ENCODE measurements at regions not wholly inside any gene's neighbourhood (a gene's known extent, or its start where the extent isn't known, plus 50 kb on each side); places are given as distances from the start of the nearest gene placed in this dataset.

- Histone ChIP-seq H3K9me3 (ENCODE audit: insufficient read depth, low read length) (no peaks in the 10 kb centered on the region), H3K4me3 (ENCODE audit: insufficient read length, low read depth) (no peak overlapping the region), H3K27me3 (ENCODE audit: insufficient read depth, insufficient read length) (no peaks in the 10 kb centered on the region), H3K4me1 (ENCODE audit: insufficient read depth, insufficient read length) (no peaks in the 10 kb centered on the region), H3K9ac (ENCODE audit: insufficient read length, low read depth) (no peak overlapping the region), H3K36me3 (ENCODE audit: insufficient read depth, insufficient read length, low read length) (no peaks in the 10 kb centered on the region)
- DNase-seq (ENCODE audit: low read depth, low spot score), result no peak
- TF ChIP-seq SUZ12 (IDR thresholded peaks at IDR 0.05; ENCODE audit: extremely low read depth, insufficient read depth, insufficient read length) (no peak), ZNF274 (IDR thresholded peaks at IDR 0.05; ENCODE audit: low read depth, low read length) (no peak), YY1 (IDR thresholded peaks at IDR 0.05; ENCODE audit: insufficient read depth, insufficient read length) (no peak)
Measured at GRCh38 chr13:47862841-47863240, 138.2 kb downstream of the SUCLA2 start.

GRCh38 chr13:47859165-47859564, 141.9 kb downstream of the SUCLA2 start:
- no peaks in the 10 kb centered on the region for H3K9me3 ChIP-seq (ENCODE audit: insufficient read depth, low read length)
- H3K9ac ChIP-seq (ENCODE audit: insufficient read length, low read depth), result no peak overlapping the region
- no peaks in the 10 kb centered on the region for H3K36me3 ChIP-seq (ENCODE audit: insufficient read depth, insufficient read length, low read length)
- no peak overlapping the region for H3K4me3 ChIP-seq (ENCODE audit: insufficient read length, low read depth)
- TF ChIP-seq YY1 (IDR thresholded peaks at IDR 0.05; ENCODE audit: insufficient read depth, insufficient read length), result no peak
- TF ChIP-seq SUZ12 (IDR thresholded peaks at IDR 0.05; ENCODE audit: extremely low read depth, insufficient read depth, insufficient read length), result no peak
- no peak for TF ChIP-seq ZNF274 (IDR thresholded peaks at IDR 0.05; ENCODE audit: low read depth, low read length)
- no peak for DNase-seq (ENCODE audit: low read depth, low spot score)
- no peaks in the 10 kb centered on the region for H3K27me3 ChIP-seq (ENCODE audit: insufficient read depth, insufficient read length)
- H3K4me1 ChIP-seq (ENCODE audit: insufficient read depth, insufficient read length), result no peaks in the 10 kb centered on the region

- H3K27me3 ChIP-seq (ENCODE audit: insufficient read depth, insufficient read length), result no peaks in the 10 kb centered on the region
- H3K4me1 ChIP-seq (ENCODE audit: insufficient read depth, insufficient read length), result no peaks in the 10 kb centered on the region
- H3K36me3 ChIP-seq (ENCODE audit: insufficient read depth, insufficient read length, low read length), result no peaks in the 10 kb centered on the region
- no peaks in the 10 kb centered on the region for H3K9me3 ChIP-seq (ENCODE audit: insufficient read depth, low read length)
- H3K4me3 ChIP-seq (ENCODE audit: insufficient read length, low read depth), result no peak overlapping the region
- DNase-seq (ENCODE audit: low read depth, low spot score), result no peak
- TF ChIP-seq YY1 (IDR thresholded peaks at IDR 0.05; ENCODE audit: insufficient read depth, insufficient read length) (no peak), ZNF274 (IDR thresholded peaks at IDR 0.05; ENCODE audit: low read depth, low read length) (no peak), SUZ12 (IDR thresholded peaks at IDR 0.05; ENCODE audit: extremely low read depth, insufficient read depth, insufficient read length) (no peak)
- no peak overlapping the region for H3K9ac ChIP-seq (ENCODE audit: insufficient read length, low read depth)
Measured at GRCh38 chr13:47858042-47859025, 142.7 kb downstream of the SUCLA2 start.

GRCh38 chr13:47853236-47853635, 147.8 kb downstream of the SUCLA2 start:
- no peaks in the 10 kb centered on the region for H3K4me1 ChIP-seq (ENCODE audit: insufficient read depth, insufficient read length)
- no peak for DNase-seq (ENCODE audit: low read depth, low spot score)
- H3K4me3 ChIP-seq (ENCODE audit: insufficient read length, low read depth), result no peak overlapping the region
- H3K27me3 ChIP-seq (ENCODE audit: insufficient read depth, insufficient read length), result no peaks in the 10 kb centered on the region
- no peaks in the 10 kb centered on the region; the same call in 1 of the 2 replicates for H3K9me3 ChIP-seq (ENCODE audit: insufficient read depth, low read length)
- TF ChIP-seq SUZ12 (IDR thresholded peaks at IDR 0.05; ENCODE audit: extremely low read depth, insufficient read depth, insufficient read length) (no peak), YY1 (IDR thresholded peaks at IDR 0.05; ENCODE audit: insufficient read depth, insufficient read length) (no peak), ZNF274 (IDR thresholded peaks at IDR 0.05; ENCODE audit: low read depth, low read length) (no peak)
- H3K9ac ChIP-seq (ENCODE audit: insufficient read length, low read depth), result no peak overlapping the region
- H3K36me3 ChIP-seq (ENCODE audit: insufficient read depth, insufficient read length, low read length), result no peaks in the 10 kb centered on the region

- no peak for DNase-seq (ENCODE audit: low read depth, low spot score)
- Histone ChIP-seq H3K4me3 (ENCODE audit: insufficient read length, low read depth) (no peak overlapping the region), H3K27me3 (ENCODE audit: insufficient read depth, insufficient read length) (no peaks in the 10 kb centered on the region), H3K4me1 (ENCODE audit: insufficient read depth, insufficient read length) (no peaks in the 10 kb centered on the region), H3K9me3 (ENCODE audit: insufficient read depth, low read length) (no peaks in the 10 kb centered on the region; the same call in 1 of the 2 replicates), H3K36me3 (ENCODE audit: insufficient read depth, insufficient read length, low read length) (no peaks in the 10 kb centered on the region), H3K9ac (ENCODE audit: insufficient read length, low read depth) (no peak overlapping the region)
- TF ChIP-seq ZNF274 (IDR thresholded peaks at IDR 0.05; ENCODE audit: low read depth, low read length) (no peak), YY1 (IDR thresholded peaks at IDR 0.05; ENCODE audit: insufficient read depth, insufficient read length) (no peak), SUZ12 (IDR thresholded peaks at IDR 0.05; ENCODE audit: extremely low read depth, insufficient read depth, insufficient read length) (no peak)
Measured at GRCh38 chr13:47846886-47847285, 154.2 kb downstream of the SUCLA2 start.

GRCh38 chr13:47845981-47846380, 155.1 kb downstream of the SUCLA2 start:
- Histone ChIP-seq H3K36me3 (ENCODE audit: insufficient read depth, insufficient read length, low read length) (no peaks in the 10 kb centered on the region), H3K4me1 (ENCODE audit: insufficient read depth, insufficient read length) (no peaks in the 10 kb centered on the region), H3K9me3 (ENCODE audit: insufficient read depth, low read length) (no peaks in the 10 kb centered on the region; the same call in 1 of the 2 replicates), H3K4me3 (ENCODE audit: insufficient read length, low read depth) (no peak overlapping the region), H3K9ac (ENCODE audit: insufficient read length, low read depth) (no peak overlapping the region), H3K27me3 (ENCODE audit: insufficient read depth, insufficient read length) (no peaks in the 10 kb centered on the region)
- DNase-seq (ENCODE audit: low read depth, low spot score), result no peak
- TF ChIP-seq SUZ12 (IDR thresholded peaks at IDR 0.05; ENCODE audit: extremely low read depth, insufficient read depth, insufficient read length) (no peak), YY1 (IDR thresholded peaks at IDR 0.05; ENCODE audit: insufficient read depth, insufficient read length) (no peak), ZNF274 (IDR thresholded peaks at IDR 0.05; ENCODE audit: low read depth, low read length) (no peak)

- Histone ChIP-seq H3K9me3 (ENCODE audit: insufficient read depth, low read length) (no peaks in the 10 kb centered on the region), H3K9ac (ENCODE audit: insufficient read length, low read depth) (no peak overlapping the region), H3K27me3 (ENCODE audit: insufficient read depth, insufficient read length) (no peaks in the 10 kb centered on the region), H3K4me3 (ENCODE audit: insufficient read length, low read depth) (no peak overlapping the region), H3K4me1 (ENCODE audit: insufficient read depth, insufficient read length) (no peaks in the 10 kb centered on the region), H3K36me3 (ENCODE audit: insufficient read depth, insufficient read length, low read length) (no peaks in the 10 kb centered on the region)
- DNase-seq (ENCODE audit: low read depth, low spot score), result no peak
- TF ChIP-seq YY1 (IDR thresholded peaks at IDR 0.05; ENCODE audit: insufficient read depth, insufficient read length) (no peak), SUZ12 (IDR thresholded peaks at IDR 0.05; ENCODE audit: extremely low read depth, insufficient read depth, insufficient read length) (no peak), ZNF274 (IDR thresholded peaks at IDR 0.05; ENCODE audit: low read depth, low read length) (no peak)
Measured at GRCh38 chr13:47843005-47843404, 158.1 kb downstream of the SUCLA2 start.
